ENCODE measurements at regions not wholly inside any gene's neighbourhood (a gene's known extent, or its start where the extent isn't known, plus 50 kb on each side); places are given as distances from the start of the nearest gene placed in this dataset.

GRCh38 chr2:131641414-131642206 is 113.9 kb downstream of the CCDC74A start:
- no peak for TF ChIP-seq CTCF (IDR thresholded peaks at IDR 0.05)
- no peak for TF ChIP-seq POLR2A (IDR thresholded peaks at IDR 0.05)

Measured in testis (tissue), 2 donors.